Effector memory CD8-positive, alpha-beta T cell (primary cell): ENCODE measurements at regions not wholly inside any gene's neighbourhood (a gene's known extent, or its start where the extent isn't known, plus 50 kb on each side); places are given as distances from the start of the nearest gene placed in this dataset.

Experiments used
- ATAC-seq: fragments of 150-1000 bp; cut with Tn5 transposase; replicated peaks from 2 replicates; pipeline ENCODE4 v1.10.0; 2021; ENCODE audit warnings: mild to moderate bottlenecking, moderate library complexity
- DNase-seq, 3 experiments: peaks; one replicate each; pipeline ENCODE4 v3.0.0; 2021
- H3K27ac Mint-ChIP-seq, 2 donors: one replicate each; pipeline ENCODE4 v1.8.0; 2022; ENCODE audit warnings: mild to moderate bottlenecking in 2 of 2, mixed read lengths in 2 of 2, moderate library complexity in 2 of 2
- H3K27me3 Mint-ChIP-seq, 2 donors: one replicate each; pipeline ENCODE4 v1.8.0; 2022; ENCODE audit warnings: mixed read lengths in 2 of 2
- H3K36me3 Mint-ChIP-seq: one replicate; pipeline ENCODE4 v1.8.0; 2022; ENCODE audit warnings: mild to moderate bottlenecking, moderate library complexity, mixed read lengths; ENCODE audit not compliant: insufficient read depth
- H3K4me1 Mint-ChIP-seq, 2 donors: one replicate each; pipeline ENCODE4 v1.8.0; 2022; ENCODE audit warnings: low read depth in 2 of 2, mixed read lengths in 2 of 2
- H3K4me3 Mint-ChIP-seq, 2 donors: one replicate each; pipeline ENCODE4 v1.8.0; 2022; ENCODE audit warnings: mild to moderate bottlenecking in 2 of 2, mixed read lengths in 2 of 2, moderate library complexity in 2 of 2
- H3K9me3 Mint-ChIP-seq, 2 donors: one replicate each; pipeline ENCODE4 v1.8.0; 2022; ENCODE audit warnings: mixed read lengths in 2 of 2

DNA sequence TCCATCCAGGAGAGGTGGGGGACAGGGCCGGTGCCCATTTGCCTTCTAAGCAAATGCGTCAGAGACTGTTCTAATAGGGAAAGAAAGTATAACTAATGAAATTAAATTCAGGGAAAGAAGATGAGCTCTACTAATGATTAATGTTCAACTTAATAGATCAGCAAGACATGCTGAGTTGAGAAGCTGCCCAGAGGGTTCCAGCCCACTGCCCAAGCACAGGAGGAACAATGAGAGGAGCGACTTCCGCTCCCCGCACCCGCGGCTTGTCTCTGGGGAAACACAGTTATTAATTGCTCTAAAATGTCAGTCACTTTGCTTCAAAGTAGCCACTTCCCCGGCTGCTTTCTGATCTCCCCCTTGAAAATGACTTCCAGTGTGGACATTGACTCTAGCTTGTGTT is 331.3 kb downstream of the UQCRFS1 start:
- no peak for DNase-seq
- Mint-ChIP-seq H3K27me3 (peaks cover 4 to 27% of the 10 kb centered on the region in 2 donors), H3K4me1 (no peaks in the 10 kb centered on the region), H3K27ac (no peak overlapping the region), H3K36me3 (no peaks in the 10 kb centered on the region), H3K9me3 (no peaks in the 10 kb centered on the region), H3K4me3 (no peak overlapping the region)
- no peak for ATAC-seq

DNA sequence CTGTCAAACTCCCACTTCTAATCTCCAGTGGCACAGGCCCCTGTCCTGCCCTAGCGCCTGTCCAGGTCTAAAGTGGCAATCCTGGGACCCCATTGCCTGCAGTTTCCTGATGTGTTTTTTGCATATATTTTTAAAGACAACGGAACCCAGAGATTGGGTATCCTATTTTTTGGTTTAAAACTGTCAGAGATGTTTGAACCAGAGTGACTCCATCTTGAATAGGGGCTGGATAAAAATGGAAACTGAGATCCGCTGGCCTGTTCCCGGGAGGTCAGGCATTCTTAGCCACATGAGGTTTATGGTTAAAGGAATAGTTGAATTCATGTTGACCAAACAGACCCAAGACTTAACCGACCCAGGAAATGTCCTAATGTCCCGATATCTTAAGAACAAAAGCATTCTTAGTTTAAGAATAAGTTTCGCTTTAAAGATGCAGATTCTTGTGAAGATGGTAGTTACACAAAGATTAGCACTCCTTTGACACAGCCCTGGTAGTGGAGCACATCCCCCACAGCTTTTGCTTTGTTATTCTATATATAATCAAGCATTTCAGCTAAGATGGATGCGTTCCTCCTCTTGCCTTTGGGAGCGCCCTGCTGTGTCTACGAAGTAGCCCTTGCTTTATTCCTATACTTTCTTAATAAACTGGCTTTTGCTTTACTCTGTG is 332.1 kb downstream of the UQCRFS1 start:
- Mint-ChIP-seq H3K27ac (no peak overlapping the region), H3K9me3 (no peaks in the 10 kb centered on the region), H3K4me3 (no peak overlapping the region), H3K36me3 (no peaks in the 10 kb centered on the region), H3K27me3 (peaks cover 0 to 26% of the 10 kb centered on the region in 2 donors), H3K4me1 (no peaks in the 10 kb centered on the region)
- ATAC-seq, result no peak
- DNase-seq, result no peak

DNA sequence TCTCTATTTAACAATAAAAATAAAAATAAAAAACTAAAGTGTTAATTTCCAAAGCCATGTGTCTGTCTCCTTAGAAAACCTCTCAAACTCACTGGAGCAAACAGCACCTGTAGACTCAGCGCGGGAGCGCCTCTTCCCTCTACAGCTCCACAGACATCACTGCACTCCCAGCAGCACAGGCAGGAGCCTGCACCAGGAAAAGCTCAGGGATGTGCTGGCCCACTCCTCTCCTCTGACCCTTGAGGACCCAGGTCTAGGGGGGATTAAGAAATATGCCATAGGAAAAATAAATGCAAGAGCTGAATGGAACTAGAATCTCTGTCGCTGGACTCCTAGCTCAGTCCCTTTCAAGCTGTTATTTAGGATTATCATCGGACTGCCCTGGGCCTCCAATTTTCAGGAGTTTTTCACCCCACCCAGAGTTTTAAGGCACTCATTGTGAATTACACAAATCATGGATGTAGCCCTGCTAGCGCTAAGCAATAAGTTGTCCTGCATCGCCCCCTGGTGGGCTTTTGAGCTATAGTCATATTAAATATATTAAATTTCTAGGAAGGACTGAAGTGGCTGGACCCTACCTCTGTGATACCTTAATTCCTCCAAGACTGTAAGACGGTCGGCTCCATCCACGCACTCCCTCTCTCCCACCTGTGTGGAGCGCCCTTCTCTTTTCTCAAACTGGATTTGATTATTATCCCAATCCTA is 333.9 kb downstream of the UQCRFS1 start:
- Mint-ChIP-seq H3K27me3 (peaks cover 0 to 7% of the 10 kb centered on the region in 2 donors), H3K36me3 (no peaks in the 10 kb centered on the region), H3K4me1 (no peaks in the 10 kb centered on the region), H3K4me3 (no peak overlapping the region), H3K27ac (no peak overlapping the region), H3K9me3 (no peaks in the 10 kb centered on the region)
- DNase-seq (peak; percentile 21 to 37 (median 30)), ATAC-seq (no peak)

DNA sequence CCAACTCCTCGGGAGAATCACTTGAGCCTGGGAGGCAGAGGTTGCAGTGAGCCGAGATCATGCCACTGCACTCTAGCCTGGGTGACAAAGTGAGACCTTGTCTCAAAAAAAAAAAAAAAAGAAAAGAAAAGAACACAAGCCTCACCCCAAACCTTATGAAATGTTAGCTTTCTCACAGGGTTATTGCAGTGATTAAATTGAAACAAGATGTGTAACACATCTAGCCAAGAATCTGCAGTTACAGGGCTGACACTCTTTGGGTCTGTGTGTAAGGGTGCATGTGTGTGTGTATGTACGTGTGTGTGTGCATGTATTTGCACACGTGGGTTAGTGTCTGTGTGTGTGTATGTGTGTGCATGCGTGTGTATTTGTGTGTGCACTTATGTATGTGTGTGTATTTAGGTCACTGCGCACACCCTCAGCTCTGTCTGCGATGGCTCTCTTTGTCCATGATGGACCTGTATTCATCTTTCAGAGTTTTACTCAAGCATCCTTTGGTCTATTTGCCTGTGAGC is 336.3 kb downstream of the UQCRFS1 start:
- Mint-ChIP-seq H3K36me3 (no peaks in the 10 kb centered on the region), H3K27me3 (peaks cover 3 to 5% of the 10 kb centered on the region in 2 donors), H3K4me3 (no peak overlapping the region), H3K4me1 (no peaks in the 10 kb centered on the region), H3K27ac (no peak overlapping the region), H3K9me3 (no peaks in the 10 kb centered on the region)
- ATAC-seq, result no peak
- DNase-seq, result no peak

DNA sequence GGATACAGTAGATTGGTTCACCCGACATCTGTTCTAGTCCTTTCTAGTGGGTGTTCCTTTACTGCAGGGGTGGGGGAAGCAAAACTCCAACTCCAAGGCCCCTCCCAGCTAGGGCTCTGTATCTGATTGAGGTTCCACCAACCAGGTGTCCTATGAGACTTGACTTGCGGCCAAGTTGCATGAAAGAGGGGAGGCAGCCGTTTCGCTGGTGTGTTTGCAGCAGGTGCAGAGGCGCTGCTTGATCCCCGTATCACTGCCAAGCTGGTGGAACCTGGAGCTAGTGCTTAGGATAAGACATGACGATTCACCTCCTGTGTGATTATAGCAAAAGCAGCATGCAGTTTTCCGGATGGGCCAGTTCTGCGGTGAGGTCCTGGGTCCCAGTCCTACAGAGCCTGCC is 338.2 kb downstream of the UQCRFS1 start:
- Mint-ChIP-seq H3K4me3 (no peak overlapping the region), H3K4me1 (no peaks in the 10 kb centered on the region), H3K9me3 (no peaks in the 10 kb centered on the region), H3K36me3 (no peaks in the 10 kb centered on the region), H3K27me3 (peaks cover 8 to 11% of the 10 kb centered on the region in 2 donors), H3K27ac (no peak overlapping the region)
- ATAC-seq (no peak), DNase-seq (no peak)

DNA sequence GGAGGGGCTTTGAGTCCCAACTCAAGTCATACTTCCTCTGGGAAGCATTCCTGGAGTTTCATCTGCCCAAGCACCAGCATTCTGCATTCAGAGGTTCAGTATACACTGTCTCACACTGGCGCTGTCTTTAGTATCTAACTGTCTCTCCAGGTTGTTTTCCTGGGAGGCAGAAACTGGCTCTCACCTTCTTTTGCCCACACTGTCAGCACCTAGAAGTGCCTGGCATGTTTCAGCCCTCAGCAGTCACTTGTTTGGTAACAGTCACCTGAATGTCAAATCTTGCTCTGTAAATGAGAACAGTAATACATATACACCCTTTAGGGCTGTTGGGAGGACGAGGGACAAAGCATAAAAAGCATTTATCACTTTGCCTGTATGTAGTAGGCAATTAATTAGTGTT is 339.6 kb downstream of the UQCRFS1 start:
- Mint-ChIP-seq H3K27ac (no peak overlapping the region), H3K4me3 (no peak overlapping the region), H3K36me3 (no peaks in the 10 kb centered on the region), H3K27me3 (peaks cover 8 to 18% of the 10 kb centered on the region in 2 donors), H3K9me3 (no peaks in the 10 kb centered on the region), H3K4me1 (no peaks in the 10 kb centered on the region)
- no peak for ATAC-seq
- DNase-seq, result no peak

DNA sequence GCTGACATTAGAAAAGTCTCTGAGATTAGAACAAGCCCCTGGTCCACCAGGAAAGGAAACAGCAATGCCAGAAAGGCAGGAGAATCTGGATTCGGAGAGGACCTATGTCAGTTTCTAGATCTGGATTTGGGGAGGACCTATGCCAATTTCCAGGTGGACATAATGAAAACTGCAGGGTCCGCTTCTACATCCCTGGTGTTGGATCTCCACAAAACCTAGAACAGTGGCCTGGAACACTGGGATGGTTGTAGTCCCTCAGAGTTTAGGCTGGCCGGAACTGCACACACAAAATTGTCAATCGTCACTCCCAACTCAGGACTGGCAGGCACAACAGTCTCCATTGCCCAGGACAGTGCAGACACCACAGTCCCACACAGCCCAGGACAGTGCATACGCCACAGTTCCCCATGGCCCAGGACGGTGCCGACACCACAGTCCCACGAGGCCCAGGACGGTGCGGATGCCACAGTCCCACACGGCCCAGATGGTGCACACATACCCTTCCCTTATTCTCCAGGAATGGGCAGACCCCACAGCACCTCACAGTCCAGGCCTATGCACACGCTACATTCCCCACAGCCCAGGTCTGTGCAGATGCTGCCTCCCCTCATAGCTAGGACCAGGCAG is 341.7 kb downstream of the UQCRFS1 start:
- DNase-seq, result no peak
- no peak for ATAC-seq
- no peaks in the 10 kb centered on the region for H3K36me3 Mint-ChIP-seq
- H3K27ac Mint-ChIP-seq, result no peak overlapping the region
- no peaks in the 10 kb centered on the region for H3K4me1 Mint-ChIP-seq
- no peak overlapping the region for H3K4me3 Mint-ChIP-seq
- no peaks in the 10 kb centered on the region for H3K9me3 Mint-ChIP-seq
- peaks cover 8 to 18% of the 10 kb centered on the region in 2 donors for H3K27me3 Mint-ChIP-seq

DNA sequence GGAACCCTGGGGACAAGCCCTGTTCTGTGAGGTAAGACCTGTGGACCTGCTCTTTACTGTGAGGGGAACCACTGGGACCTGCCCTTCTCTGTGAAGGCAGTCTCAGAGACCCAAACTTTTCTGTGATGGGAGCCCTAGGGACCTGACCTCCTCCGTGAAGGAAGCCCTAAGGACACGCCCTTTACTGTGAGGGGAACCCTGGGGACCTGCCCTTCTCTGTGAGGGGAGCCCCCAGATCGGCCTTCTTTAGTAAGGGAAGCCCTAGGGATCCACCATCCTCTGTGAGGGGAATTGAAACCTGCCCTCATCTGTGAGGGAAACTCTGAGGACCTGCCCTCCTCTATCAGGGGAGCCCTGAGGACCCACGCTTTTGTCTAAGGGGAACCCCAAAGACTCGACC is 343.5 kb downstream of the UQCRFS1 start:
- H3K4me1 Mint-ChIP-seq, result no peaks in the 10 kb centered on the region
- H3K9me3 Mint-ChIP-seq, result no peaks in the 10 kb centered on the region
- H3K27me3 Mint-ChIP-seq, result peaks cover 8 to 18% of the 10 kb centered on the region in 2 donors
- DNase-seq (no peak), ATAC-seq (no peak)
- H3K36me3 Mint-ChIP-seq, result no peaks in the 10 kb centered on the region
- no peak overlapping the region for H3K27ac Mint-ChIP-seq
- H3K4me3 Mint-ChIP-seq, result no peak overlapping the region

DNA sequence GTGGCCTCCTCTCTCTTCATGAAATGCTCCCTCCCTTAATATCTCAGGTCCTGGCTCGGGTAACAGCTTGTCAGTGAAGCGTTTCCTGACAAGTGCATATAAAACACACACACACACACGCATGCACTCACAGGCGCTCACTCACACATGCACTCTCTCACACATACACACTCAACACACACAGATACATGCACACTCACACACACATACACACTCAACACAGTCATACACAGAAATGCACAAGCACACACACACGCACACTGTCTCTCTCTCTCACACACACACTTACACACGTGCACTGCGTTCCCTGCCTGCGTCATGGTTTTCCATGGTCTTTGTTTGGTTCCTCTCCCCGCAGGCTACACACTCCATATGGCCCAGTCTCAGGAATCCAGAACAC is 344.1 kb downstream of the UQCRFS1 start:
- Mint-ChIP-seq H3K27ac (no peak overlapping the region), H3K36me3 (no peaks in the 10 kb centered on the region)

DNA sequence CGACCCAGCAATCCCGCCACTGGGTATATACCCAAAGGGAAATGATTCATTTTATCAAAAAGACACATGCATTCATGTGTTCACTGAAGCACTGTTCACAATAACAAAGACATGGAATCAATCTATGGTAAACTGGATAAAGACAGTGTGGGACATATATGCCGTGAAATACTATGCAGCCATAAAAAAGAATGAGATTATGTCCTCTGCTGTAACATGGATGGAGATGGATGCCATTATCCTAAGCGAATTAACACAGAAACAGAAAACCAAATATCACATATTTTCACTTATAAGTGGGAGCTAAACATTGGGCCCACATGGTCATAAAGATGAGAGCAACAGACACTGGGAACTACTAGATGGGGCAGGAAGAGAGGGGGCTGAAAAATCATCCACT is 345.0 kb downstream of the UQCRFS1 start:
- no peak overlapping the region for H3K27ac Mint-ChIP-seq
- no peak overlapping the region for H3K4me3 Mint-ChIP-seq
- DNase-seq (no peak), ATAC-seq (no peak)
- H3K27me3 Mint-ChIP-seq, result peaks cover 8 to 18% of the 10 kb centered on the region in 2 donors
- no peaks in the 10 kb centered on the region for H3K4me1 Mint-ChIP-seq
- no peaks in the 10 kb centered on the region for H3K9me3 Mint-ChIP-seq
- H3K36me3 Mint-ChIP-seq, result no peaks in the 10 kb centered on the region

More for the DNA sequence above, 344.1 kb downstream of the UQCRFS1 start:
- DNase-seq, result no peak
- no peaks in the 10 kb centered on the region for H3K4me1 Mint-ChIP-seq
- no peak overlapping the region for H3K4me3 Mint-ChIP-seq
- ATAC-seq, result no peak
- H3K27me3 Mint-ChIP-seq, result peaks cover 8 to 18% of the 10 kb centered on the region in 2 donors
- H3K9me3 Mint-ChIP-seq, result no peaks in the 10 kb centered on the region

DNA sequence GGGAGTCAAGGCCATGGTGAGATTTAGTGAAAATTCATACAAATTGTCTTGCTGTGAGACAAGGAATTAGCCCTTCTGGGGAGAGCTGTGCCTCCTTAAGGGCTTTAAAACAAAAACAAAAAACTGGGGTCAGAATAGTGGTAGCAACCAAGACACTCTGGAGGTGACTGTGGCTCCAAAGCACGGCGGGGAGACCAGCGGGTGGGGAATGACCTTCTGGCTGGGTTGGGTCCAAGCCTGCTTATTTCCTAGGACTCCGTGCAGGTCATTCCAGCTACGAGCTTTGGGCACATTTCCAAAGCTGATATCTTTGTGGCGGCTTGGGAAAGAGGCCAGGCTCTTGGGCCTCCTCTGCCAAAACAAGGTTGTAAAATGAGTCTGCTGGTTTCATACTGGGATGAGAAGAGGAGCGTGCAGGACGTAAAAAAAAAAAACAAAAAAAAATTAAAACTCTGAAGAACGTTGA is 348.3 kb downstream of the UQCRFS1 start:
- peaks cover 0 to 7% of the 10 kb centered on the region in 2 donors for H3K27me3 Mint-ChIP-seq
- no peak overlapping the region for H3K4me3 Mint-ChIP-seq
- ATAC-seq (no peak), DNase-seq (no peak)
- no peaks in the 10 kb centered on the region for H3K4me1 Mint-ChIP-seq
- no peaks in the 10 kb centered on the region for H3K9me3 Mint-ChIP-seq
- no peaks in the 10 kb centered on the region for H3K36me3 Mint-ChIP-seq
- H3K27ac Mint-ChIP-seq, result no peak overlapping the region

DNA sequence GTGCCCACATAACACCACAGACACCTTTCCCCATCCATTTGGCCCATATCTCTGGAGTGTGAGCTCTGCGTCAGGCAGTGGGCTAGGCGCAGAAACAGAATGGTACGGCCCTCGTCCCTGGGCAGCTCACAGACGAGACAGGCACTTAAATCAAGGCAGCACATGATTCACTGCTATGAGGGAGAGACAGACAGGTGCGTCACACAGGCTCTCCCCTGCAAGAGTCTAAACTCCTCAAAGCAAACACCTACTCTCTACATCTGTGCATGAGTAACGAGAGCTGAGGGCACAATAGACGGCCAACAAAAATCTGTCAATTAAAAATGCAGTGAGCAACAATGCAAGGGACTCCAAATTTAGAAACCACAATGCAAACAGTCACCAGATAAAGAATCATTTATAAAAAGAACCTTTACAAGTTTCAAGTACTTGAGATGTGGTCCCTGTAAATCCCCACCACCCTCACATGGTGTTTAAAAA is 348.9 kb downstream of the UQCRFS1 start:
- H3K27ac Mint-ChIP-seq, result no peak overlapping the region
- no peak for DNase-seq

DNA sequence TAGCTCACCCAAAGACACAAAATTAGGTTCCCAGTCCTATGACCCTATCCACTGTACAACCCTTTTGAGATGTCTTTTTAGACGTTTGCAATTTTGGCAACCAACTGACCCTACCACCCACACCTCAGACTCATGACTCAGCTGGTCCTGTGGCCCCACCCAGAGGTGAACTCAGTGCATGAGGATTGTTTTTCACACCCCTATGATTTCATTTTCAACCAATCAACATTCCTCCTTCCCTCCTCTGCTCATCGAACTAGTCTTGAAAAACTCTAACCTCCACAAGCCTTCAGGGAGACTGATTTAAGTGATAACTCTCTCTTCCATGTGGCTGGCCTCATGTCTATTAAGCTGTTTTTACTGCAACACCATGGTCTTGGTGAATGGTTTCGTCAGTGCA is 350.7 kb downstream of the UQCRFS1 start:
- Mint-ChIP-seq H3K36me3 (no peaks in the 10 kb centered on the region), H3K4me1 (no peaks in the 10 kb centered on the region), H3K27me3 (no peaks in the 10 kb centered on the region), H3K9me3 (no peaks in the 10 kb centered on the region), H3K27ac (no peak overlapping the region), H3K4me3 (no peak overlapping the region)
- no peak for DNase-seq
- no peak for ATAC-seq

More for the DNA sequence above, 348.9 kb downstream of the UQCRFS1 start:
- Mint-ChIP-seq H3K4me3 (no peak overlapping the region), H3K36me3 (no peaks in the 10 kb centered on the region), H3K4me1 (no peaks in the 10 kb centered on the region), H3K9me3 (no peaks in the 10 kb centered on the region), H3K27me3 (peaks cover 0 to 5% of the 10 kb centered on the region in 2 donors)
- no peak for ATAC-seq
